ENCODE measurements at regions not wholly inside any gene's neighbourhood (a gene's known extent, or its start where the extent isn't known, plus 50 kb on each side); places are given as distances from the start of the nearest gene placed in this dataset.

GRCh38 chr7:19989906-19990305 is 216.5 kb upstream of the TMEM196 start:
- TF ChIP-seq CTCF (IDR thresholded peaks at IDR 0.05): no peak
- TF ChIP-seq EZH2 (IDR thresholded peaks at IDR 0.05; ENCODE audit: borderline replicate concordance, insufficient read depth, low read depth, low read length, poor library complexity, severe bottlenecking): no peak
